CD14-positive monocyte (primary cell): ENCODE measurements at regions not wholly inside any gene's neighbourhood (a gene's known extent, or its start where the extent isn't known, plus 50 kb on each side); places are given as distances from the start of the nearest gene placed in this dataset.

Experiments
- DNase-seq, 3 donors: peaks; one replicate each; pipeline ENCODE4 v3.0.0-alpha.2; 2011 to 2022
- H2AFZ ChIP-seq: 2 replicates; pipeline ENCODE4 v1.6.0; 2012; ENCODE audit warnings: mild to moderate bottlenecking, low read depth, low read length, inconsistent platforms; ENCODE audit not compliant: insufficient read depth, poor library complexity, severe bottlenecking
- H3K27ac ChIP-seq, 2 donors: 1 replicate in 1 of 2; 2 replicates in 1 of 2; pipeline ENCODE4 v1.5.1; 2012 to 2013; ENCODE audit warnings: low read length in 2 of 2, control low read depth in 1 of 2, inconsistent platforms in 1 of 2, low read depth in 1 of 2, mild to moderate bottlenecking in 1 of 2
- H3K27me3 ChIP-seq, 2 donors: one replicate each; pipeline versions ENCODE4 v1.6.0 to v1.6.1; 2011 to 2013; ENCODE audit warnings: low read length in 2 of 2; ENCODE audit not compliant: control insufficient read depth in 2 of 2, insufficient read depth in 2 of 2
- H3K36me3 ChIP-seq, 2 donors: replicated peaks in 1 of 2; 1 replicate in 1 of 2; 2 replicates in 1 of 2; pipeline versions ENCODE4 v1.5.1 to v1.6.1; 2012 to 2013; ENCODE audit warnings: low read length in 2 of 2, control low read depth in 1 of 2, inconsistent platforms in 1 of 2, mild to moderate bottlenecking in 1 of 2; ENCODE audit not compliant: insufficient read depth in 2 of 2, control insufficient read depth in 1 of 2
- H3K4me1 ChIP-seq, 2 donors: 1 replicate in 1 of 2; 2 replicates in 1 of 2; pipeline versions ENCODE4 v1.5.1 to v1.6.1; 2012 to 2013; ENCODE audit warnings: low read length in 2 of 2, control low read depth in 1 of 2, inconsistent platforms in 1 of 2, mild to moderate bottlenecking in 1 of 2, moderate library complexity in 1 of 2; ENCODE audit not compliant: insufficient read depth in 2 of 2, control insufficient read depth in 1 of 2
- H3K4me2 ChIP-seq: replicated peaks from 2 replicates; pipeline ENCODE3; 2012; ENCODE audit warnings: low read length, moderate library complexity, mild to moderate bottlenecking; ENCODE audit not compliant: poor library complexity, severe bottlenecking; ENCODE audit errors: extremely low read depth
- H3K4me3 ChIP-seq, 3 experiments: fragments of 200-600 bp in 1 of 3; sonication (generic) in 1 of 3; replicated peaks in 1 of 3; 1 replicate in 2 of 3; 2 replicates in 1 of 3; pipeline ENCODE4 v1.5.1; 2011 to 2013; ENCODE audit warnings: low read length in 3 of 3, mild to moderate bottlenecking in 3 of 3, control low read depth in 2 of 3, low read depth in 2 of 3, inconsistent platforms in 1 of 3, moderate library complexity in 1 of 3
- H3K79me2 ChIP-seq: 2 replicates; pipeline ENCODE4 v1.6.0; 2012; ENCODE audit warnings: mild to moderate bottlenecking, control low read depth, inconsistent platforms, low read length, moderate library complexity; ENCODE audit not compliant: insufficient read depth
- H3K9ac ChIP-seq: 2 replicates; pipeline ENCODE4 v1.6.0; 2017; ENCODE audit warnings: low read length, mild to moderate bottlenecking; ENCODE audit not compliant: insufficient read depth, poor library complexity, severe bottlenecking
- H3K9me3 ChIP-seq, 2 donors: replicated peaks in 1 of 2; 1 replicate in 1 of 2; 2 replicates in 1 of 2; pipeline versions ENCODE4 v1.5.1 to v1.6.1; 2012 to 2013; ENCODE audit warnings: low read length in 2 of 2, control low read depth in 1 of 2; ENCODE audit not compliant: control insufficient read depth in 1 of 2, insufficient read depth in 1 of 2
- H4K20me1 ChIP-seq: 2 replicates; pipeline ENCODE4 v1.6.0; 2012; ENCODE audit warnings: mild to moderate bottlenecking, low read length, control low read depth, moderate library complexity; ENCODE audit not compliant: insufficient read depth
- H3K27ac Mint-ChIP-seq, 7 donors: one replicate each; pipeline ENCODE4 v1.8.0; 2020; ENCODE audit warnings: mild to moderate bottlenecking in 7 of 7, mixed read lengths in 7 of 7, moderate library complexity in 6 of 7, inconsistent platforms in 2 of 7
- H3K27me3 Mint-ChIP-seq, 3 donors: one replicate each; pipeline ENCODE4 v1.8.0; 2021 to 2022; ENCODE audit warnings: low read depth in 3 of 3, mild to moderate bottlenecking in 3 of 3, mixed read lengths in 3 of 3, moderate library complexity in 3 of 3, inconsistent platforms in 1 of 3
- H3K36me3 Mint-ChIP-seq, 2 donors: one replicate each; pipeline ENCODE4 v1.8.0; 2020; ENCODE audit warnings: mixed read lengths in 2 of 2, inconsistent platforms in 1 of 2, mild to moderate bottlenecking in 1 of 2
- H3K4me1 Mint-ChIP-seq: one replicate; pipeline ENCODE4 v1.8.0; 2020; ENCODE audit warnings: mild to moderate bottlenecking, mixed read lengths
- H3K4me3 Mint-ChIP-seq, 2 donors: one replicate each; pipeline ENCODE4 v1.8.0; 2020; ENCODE audit warnings: mild to moderate bottlenecking in 2 of 2, mixed read lengths in 2 of 2, moderate library complexity in 1 of 2
- H3K9me3 Mint-ChIP-seq, 7 donors: one replicate each; pipeline ENCODE4 v1.8.0; 2020 to 2022; ENCODE audit warnings: mixed read lengths in 7 of 7, mild to moderate bottlenecking in 6 of 7, moderate library complexity in 6 of 7, inconsistent platforms in 2 of 7
- CTCF ChIP-seq: fragments of 200-600 bp; IDR thresholded peaks from one replicate; pipeline ENCODE4 v1.8.0; 2022; ENCODE audit warnings: antibody characterized with exemption, mild to moderate bottlenecking
- WGBS: methylation state at CpG from one replicate; pipeline ENCODE4 v1.1.5; 2013; ENCODE audit warnings: missing lambda C conversion rate; ENCODE audit not compliant: insufficient coverage; 5-methylcytosine and 5-hydroxymethylcytosine counted together
- intact Hi-C, 2 donors: fragments of 100-400 bp; cut with micrococcal nuclease; formaldehyde crosslinking; loops; one replicate each; pipeline versions ENCODE4 v1.15.0 to v1.15.1; 2023

GRCh38 chr2:402721-403120, 114.8 kb upstream of the ALKAL2 start:
- Histone ChIP-seq H3K4me3 (no peak overlapping the region), H3K79me2 (no peaks in the 10 kb centered on the region), H3K4me2 (no peak overlapping the region), H3K27ac (no peak overlapping the region), H3K27me3 (no peaks in the 10 kb centered on the region), H3K9ac (no peak overlapping the region), H3K4me1 (no peaks in the 10 kb centered on the region), H3K9me3 (peaks cover 0 to 7% of the 10 kb centered on the region in 2 donors), H4K20me1 (no peaks in the 10 kb centered on the region), H3K36me3 (no peaks in the 10 kb centered on the region), H2AFZ (no peak overlapping the region)
- no peaks in the 10 kb centered on the region for H3K36me3 Mint-ChIP-seq
- H3K9me3 Mint-ChIP-seq: peaks cover 2 to 14% (median 7%) of the 10 kb centered on the region in 7 donors
- no peaks in the 10 kb centered on the region for H3K4me1 Mint-ChIP-seq
- H3K4me3 Mint-ChIP-seq: no peak overlapping the region
- H3K27ac Mint-ChIP-seq: no peak overlapping the region
- TF ChIP-seq CTCF: no peak
- H3K27me3 Mint-ChIP-seq: peaks cover 1 to 2% (median 2%) of the 10 kb centered on the region in 3 donors
- intact Hi-C loops: no loop called here
- DNase-seq: no peak
- WGBS: 94% methylated on average over 3 of the region's 3 CpGs

- Histone ChIP-seq H3K9me3 (peaks cover 0 to 7% of the 10 kb centered on the region in 2 donors), H3K27ac (no peak overlapping the region), H3K4me3 (no peak overlapping the region), H2AFZ (no peak overlapping the region), H3K36me3 (no peaks in the 10 kb centered on the region), H3K27me3 (no peaks in the 10 kb centered on the region), H4K20me1 (no peaks in the 10 kb centered on the region), H3K9ac (no peak overlapping the region), H3K4me1 (no peaks in the 10 kb centered on the region), H3K4me2 (no peak overlapping the region), H3K79me2 (no peaks in the 10 kb centered on the region)
- H3K36me3 Mint-ChIP-seq: no peaks in the 10 kb centered on the region
- H3K27ac Mint-ChIP-seq: no peak overlapping the region
- no peak for TF ChIP-seq CTCF
- no peaks in the 10 kb centered on the region for H3K4me1 Mint-ChIP-seq
- DNase-seq: no peak
- H3K9me3 Mint-ChIP-seq: peaks cover 2 to 14% (median 7%) of the 10 kb centered on the region in 7 donors
- peaks cover 1 to 2% (median 2%) of the 10 kb centered on the region in 3 donors for H3K27me3 Mint-ChIP-seq
- intact Hi-C loops: no loop called here
- no peak overlapping the region for H3K4me3 Mint-ChIP-seq
- WGBS: 78% methylated on average over 2 of the region's 3 CpGs
Measured at GRCh38 chr2:402206-402605, 114.3 kb upstream of the ALKAL2 start.
